T-helper 2 cell (primary cell): ENCODE measurements at regions not wholly inside any gene's neighbourhood (a gene's known extent, or its start where the extent isn't known, plus 50 kb on each side); places are given as distances from the start of the nearest gene placed in this dataset.

ENCODE experiments used
- DNase-seq, 5 experiments: peaks; one replicate each; pipeline versions ENCODE4 v3.0.0 to v3.0.0-alpha.2; 2012 to 2022

DNA sequence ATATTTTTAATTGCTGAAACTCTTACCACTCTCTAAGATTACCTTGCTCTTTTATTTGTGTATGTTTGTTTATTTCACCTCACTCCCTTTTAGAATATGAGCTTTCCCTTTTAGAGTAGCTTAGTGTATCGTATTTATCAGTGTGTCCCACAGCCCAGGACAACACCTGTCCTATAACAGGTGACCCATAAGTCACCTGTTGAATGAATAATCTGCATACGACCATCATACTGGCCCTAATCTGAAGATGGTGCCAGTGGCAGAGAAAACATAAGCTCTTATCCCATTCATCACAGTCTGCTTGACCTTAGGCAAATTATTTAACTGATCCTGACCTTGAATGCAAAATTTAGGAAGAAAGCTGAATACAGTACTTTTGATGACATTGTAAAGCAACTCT, 254.6 kb upstream of the NR2F2 start:
- DNase-seq = no peak

DNA sequence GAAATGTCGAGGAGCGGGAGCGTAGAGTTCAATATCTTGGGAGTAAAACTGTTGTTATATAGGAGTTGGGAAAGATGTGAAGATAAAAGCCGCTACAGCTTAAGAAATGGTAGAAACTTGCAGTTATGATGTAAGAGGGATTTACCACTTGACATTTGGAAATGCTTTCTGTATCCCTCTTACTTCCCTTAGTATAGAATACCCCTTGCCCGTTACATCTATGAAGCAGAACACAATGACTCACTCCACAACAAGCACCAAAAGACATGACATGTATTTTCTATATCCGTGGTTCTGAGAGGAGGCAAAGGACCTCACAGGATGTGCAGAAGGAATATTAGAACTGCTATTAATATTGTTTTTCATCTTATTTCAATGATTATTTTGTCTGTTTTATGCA, 254.2 kb upstream of the NR2F2 start:
- DNase-seq = no peak

DNA sequence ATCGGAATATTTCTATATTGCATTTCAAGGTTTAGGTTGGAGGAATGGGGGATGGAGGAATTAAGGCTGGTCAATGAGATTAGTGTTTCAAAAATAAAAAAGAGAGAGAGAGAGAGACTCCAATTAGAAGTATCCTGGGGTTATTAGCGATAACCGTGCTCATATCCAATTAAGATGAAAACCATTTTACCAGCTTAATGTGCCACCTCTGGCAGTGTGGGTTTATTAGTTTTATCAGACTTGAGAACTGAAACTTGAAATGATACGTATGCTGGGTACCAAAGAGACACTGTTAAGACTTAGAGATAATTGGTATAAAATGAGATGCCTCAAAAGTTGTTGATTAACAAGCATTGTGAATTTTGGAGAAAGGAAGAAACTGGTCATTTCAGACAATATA, 251.5 kb upstream of the NR2F2 start:
- no peak for DNase-seq

- no peak for DNase-seq
Measured at GRCh38 chr15:96079882-96080281, 250.6 kb upstream of the NR2F2 start.

- DNase-seq = no peak
Measured at GRCh38 chr15:96086164-96086563, 244.3 kb upstream of the NR2F2 start.

GRCh38 chr15:96087180-96087884, 243.2 kb upstream of the NR2F2 start:
- no peak for DNase-seq

GRCh38 chr15:96088650-96089049, 241.8 kb upstream of the NR2F2 start:
- DNase-seq = no peak

GRCh38 chr15:96089405-96090058, 241.0 kb upstream of the NR2F2 start:
- DNase-seq = no peak

DNA sequence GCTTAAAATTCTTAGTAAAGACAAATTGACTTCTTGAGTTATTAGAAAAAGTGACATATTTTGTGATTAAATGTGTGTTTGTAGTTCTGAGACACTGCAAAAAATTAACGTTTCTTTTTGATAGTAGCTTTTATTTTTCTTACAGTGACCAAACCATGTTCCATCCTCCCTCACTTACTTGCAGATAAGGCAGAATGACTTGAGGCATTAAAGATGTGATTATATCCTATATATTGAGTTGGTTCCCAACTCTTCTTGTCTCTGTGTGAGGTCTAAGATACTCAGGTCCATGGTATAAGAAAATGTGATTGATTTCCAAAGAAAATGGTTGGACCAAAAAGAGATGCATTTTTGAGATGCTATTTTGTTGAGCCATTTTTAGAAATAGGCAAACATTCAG, 238.3 kb upstream of the NR2F2 start:
- no peak for DNase-seq

DNA sequence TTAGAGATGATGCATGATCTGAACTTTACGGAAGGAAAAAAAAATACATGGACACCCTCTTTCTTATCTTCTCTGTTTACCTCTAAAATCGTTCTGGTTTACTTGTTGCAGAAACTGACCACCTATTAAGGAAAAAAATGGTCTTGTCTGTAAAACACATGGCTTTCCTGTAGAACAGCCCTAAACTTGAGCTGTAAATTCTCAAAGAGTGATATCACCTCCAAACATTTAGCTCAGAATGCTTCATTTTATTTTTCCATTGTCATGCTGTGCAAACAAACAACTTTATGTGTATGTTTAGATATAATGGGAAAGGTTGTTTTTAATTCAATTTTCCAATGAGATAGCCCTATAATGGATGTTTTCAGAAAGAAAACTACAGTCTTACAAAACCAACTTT, 237.4 kb upstream of the NR2F2 start:
- no peak for DNase-seq

GRCh38 chr15:96097661-96098060, 232.8 kb upstream of the NR2F2 start:
- DNase-seq = no peak

DNA sequence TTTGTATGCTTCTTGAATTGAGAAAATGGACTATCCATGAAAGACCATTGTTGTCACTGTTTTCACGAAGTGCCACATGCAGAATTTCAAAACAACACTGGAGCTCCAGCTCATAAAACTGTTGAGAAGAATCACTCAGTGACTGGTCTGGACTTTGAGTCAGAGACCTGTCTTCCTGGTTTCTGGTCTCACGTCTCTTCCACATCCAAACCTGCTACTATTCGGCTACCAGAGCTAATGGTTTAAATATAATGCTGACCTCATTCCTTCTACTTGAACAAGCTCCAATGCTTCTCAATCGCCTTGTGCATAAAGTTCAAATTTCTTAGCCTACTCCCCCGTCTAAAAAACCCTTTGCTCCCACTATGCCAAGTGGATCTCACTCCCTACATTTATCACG, 227.9 kb upstream of the NR2F2 start:
- DNase-seq = no peak

DNA sequence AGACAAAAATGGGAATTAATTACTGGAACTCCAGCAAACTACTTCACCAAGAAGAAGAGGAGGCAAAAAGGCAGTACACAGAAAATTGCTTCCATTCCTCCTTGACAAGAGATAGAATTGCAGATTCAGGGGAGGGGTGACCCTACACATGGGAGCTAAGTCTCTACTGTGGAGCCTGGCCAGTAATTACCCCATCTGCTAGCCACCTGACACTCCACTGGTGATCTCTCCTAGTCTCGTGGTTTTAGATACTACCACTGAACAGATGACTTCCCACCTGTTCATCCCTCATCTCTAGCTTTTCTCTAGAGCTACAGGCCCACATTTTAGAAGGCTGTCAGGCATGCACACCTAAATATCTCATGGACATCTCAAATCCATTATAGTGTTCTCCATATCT, 224.3 kb upstream of the NR2F2 start:
- DNase-seq = no peak

DNA sequence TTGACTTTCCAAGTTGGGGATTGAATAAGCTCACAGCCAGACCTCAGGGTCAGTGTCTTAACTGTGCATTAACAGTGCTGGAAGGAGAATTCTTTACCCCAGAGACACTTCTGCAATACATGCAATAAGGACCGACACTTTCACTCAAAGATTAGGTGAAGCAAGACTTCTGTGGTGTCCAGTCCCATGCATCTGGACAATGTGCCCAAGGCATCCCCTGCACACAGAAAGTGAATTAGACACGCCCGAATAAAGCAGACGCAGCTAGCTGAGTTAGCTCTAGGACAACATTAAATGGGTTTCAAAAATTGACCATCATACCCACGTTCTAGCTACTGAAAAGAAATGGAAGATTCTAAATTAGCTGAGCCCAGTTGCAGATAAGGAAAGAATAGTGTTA, 223.9 kb upstream of the NR2F2 start:
- DNase-seq = no peak

DNA sequence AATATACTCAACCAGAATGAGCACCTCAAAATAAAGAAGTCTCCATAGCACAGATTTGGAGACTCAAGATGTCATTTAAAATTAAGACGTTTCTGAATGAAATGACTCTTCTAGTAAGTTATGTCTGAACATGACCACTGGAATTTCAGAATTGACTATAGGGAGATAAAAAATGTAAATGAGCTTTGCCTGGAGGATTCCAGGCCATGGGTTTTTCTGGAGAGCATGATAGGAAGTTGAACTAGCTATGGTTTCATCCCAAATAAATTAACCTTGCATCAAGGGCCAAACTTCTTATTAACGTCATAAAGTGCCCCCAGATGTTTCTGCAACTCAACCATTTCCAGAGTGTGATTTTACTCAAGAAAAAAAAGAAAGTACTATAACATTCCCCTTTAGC, 222.6 kb upstream of the NR2F2 start:
- DNase-seq = no peak

DNA sequence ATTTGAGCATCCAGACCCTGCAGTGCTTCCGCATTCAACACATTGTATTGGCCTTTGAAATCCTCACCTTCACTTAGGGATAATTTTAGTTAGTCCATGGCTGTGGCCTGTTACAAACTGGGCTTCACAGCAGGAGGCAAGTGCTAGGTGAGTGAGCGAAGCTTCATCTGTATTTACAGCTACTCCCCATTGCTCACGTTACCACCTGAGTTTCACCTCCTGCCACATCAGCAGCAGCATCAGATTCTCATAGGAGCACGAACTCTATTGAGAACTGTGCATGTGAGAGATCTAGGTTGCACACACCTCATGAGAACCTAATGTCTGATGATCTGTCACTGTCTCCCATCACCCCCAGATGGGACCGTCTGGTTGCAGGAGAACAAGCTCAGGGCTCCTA, 222.1 kb upstream of the NR2F2 start:
- no peak for DNase-seq

GRCh38 chr15:96109820-96110219, 220.7 kb upstream of the NR2F2 start:
- no peak for DNase-seq

DNA sequence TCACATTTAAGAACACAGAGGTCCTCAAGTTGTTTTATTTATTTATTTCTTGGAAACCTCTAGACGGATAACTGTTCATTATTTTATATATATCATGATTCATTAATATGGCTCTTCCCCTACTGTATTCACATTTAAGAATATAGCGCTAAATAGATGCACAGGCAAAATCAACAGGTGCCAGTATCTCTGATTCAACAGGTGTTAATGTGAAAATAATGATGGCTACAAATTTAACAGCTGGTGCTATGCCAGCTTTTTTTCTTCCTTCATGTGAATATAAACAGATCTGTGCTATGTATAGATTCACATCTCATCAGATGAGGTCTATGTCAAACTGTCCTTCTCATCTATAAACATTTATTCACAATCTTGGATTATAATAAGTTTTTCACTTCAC, 218.5 kb upstream of the NR2F2 start:
- DNase-seq = no peak

DNA sequence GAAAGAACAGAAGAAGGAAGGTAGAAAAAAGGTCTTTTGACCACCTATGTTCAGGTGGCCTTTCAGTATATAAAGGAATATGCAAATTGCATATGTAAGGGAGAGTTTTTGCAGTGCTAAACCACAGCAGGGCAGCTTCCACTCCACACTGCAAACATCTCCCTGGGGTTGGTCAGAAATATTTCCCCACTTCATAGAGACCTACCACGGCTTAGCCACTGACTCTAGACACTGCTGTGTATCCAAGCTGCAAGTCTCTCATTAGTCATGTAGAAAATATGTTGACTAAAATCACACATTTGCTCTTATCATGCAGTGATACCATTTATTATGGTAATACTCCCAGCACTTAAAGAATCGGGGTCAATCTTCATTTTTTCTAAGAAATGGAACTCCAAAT, 214.9 kb upstream of the NR2F2 start:
- no peak for DNase-seq

- DNase-seq = no peak
Measured at GRCh38 chr15:96117270-96117669, 213.2 kb upstream of the NR2F2 start.

- no peak for DNase-seq
Measured at GRCh38 chr15:96119734-96120133, 210.8 kb upstream of the NR2F2 start.

GRCh38 chr15:96121086-96121920, 209.2 kb upstream of the NR2F2 start:
- no peak for DNase-seq

DNA sequence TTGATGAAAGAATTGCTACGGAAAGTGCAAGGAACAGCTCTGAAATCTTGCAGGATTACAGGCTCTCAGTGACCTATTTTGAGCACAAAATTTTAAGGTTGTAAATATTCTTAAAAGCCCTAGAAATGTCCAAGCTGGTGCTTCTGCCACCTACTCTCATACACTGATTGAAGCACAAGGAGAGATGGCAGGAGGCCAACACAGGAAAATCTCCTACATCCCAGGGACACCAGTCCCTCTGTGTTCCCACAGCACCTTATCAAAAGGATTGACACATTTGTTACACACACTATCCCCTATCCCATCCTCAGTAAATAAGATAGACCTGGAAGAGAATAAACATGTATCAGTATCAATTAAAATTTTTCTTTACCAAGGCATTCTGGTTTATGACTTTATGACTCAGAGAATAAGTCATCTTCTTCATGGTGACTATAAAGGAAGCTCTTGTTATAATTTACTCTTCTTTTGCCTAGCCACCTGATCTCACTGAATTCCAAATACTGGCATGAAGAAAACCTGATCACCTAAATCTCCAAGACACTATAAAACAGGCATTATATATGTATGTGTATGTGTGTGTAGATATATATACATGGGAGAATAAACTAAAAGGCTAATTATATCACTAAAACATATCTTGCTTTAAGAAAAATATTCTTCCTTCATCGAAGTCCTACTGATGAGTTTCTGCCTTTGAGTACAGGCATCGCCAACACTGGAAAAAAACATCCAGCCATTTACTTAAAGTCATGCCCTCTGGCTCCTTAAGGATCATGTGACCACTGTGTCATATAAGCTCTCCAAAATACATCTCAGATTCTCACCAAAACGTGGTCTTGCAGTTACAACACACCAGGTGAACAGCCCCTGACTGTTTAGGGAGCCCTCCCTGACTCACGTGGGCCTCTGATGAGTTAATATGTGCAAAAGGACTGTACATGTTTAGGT, 208.1 kb upstream of the NR2F2 start:
- DNase-seq = no peak
